HG03095 (cell line): ENCODE measurements at regions not wholly inside any gene's neighbourhood (a gene's known extent, or its start where the extent isn't known, plus 50 kb on each side); places are given as distances from the start of the nearest gene placed in this dataset.
"Not testable (repeated sequence)": the region's sequence is repeated elsewhere in the genome, so short reads cannot be mapped to it uniquely, and the experiment has no call there.

Experiments
- ATAC-seq: cut with Tn5 transposase; IDR thresholded peaks from one replicate; pipeline ENCODE4 v1.9.1; 2021; ENCODE audit warnings: moderate library complexity; ENCODE audit not compliant: unreplicated experiment

DNA sequence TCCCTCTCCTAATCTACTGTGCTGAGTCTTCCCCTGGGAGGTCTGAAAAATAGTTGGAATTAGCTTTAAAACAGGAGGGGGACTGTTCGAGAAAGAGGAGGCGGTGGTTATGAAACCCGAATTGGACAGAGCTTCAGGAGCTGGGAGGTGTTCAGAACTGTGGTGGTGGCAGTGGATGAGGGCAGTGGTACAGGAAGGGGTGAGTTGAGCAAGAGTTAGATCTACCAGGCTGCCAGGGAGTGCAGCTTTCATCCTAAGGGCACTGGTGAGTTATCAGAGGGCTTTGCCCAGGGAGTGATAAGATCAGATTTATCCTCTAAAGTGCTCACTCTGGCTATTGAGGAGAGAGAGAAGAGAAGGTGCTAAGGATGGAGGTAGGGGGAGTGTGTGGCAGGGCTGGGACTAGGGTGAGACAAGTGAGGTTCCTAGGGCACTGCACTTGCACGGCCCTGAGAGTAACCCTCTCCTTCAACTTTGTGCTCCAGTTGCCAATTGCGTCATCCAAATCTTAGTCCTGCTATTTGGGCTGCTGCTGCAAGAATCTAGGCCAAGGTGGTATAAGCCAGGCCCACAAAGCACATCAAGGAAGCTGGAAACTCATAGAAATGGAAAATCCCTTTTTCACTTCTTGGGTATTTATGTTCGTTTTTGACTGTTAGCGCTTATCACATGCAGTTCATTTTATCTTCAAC is 540.3 kb downstream of the XYLT1 start:
- ATAC-seq = no peak

DNA sequence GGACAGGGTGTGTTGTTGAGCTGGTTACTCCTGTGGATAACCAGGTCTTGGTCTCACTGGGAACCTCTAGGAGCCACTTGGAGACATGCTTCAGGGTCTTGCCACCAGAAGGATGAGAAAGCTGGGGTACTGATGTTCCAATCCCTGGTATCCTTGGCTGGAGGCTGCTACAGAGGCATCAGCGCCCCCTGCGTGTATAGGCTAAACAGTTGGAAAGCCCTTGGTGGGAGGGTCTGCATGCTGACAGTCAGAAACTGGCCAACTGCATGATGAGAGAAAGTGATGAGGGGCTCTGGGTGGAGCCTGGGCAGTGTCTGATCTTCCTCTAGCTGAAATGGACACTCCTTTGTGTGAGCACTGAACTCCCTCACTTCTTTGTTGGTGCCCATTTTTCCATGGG is 536.9 kb downstream of the XYLT1 start:
- no peak for ATAC-seq

DNA sequence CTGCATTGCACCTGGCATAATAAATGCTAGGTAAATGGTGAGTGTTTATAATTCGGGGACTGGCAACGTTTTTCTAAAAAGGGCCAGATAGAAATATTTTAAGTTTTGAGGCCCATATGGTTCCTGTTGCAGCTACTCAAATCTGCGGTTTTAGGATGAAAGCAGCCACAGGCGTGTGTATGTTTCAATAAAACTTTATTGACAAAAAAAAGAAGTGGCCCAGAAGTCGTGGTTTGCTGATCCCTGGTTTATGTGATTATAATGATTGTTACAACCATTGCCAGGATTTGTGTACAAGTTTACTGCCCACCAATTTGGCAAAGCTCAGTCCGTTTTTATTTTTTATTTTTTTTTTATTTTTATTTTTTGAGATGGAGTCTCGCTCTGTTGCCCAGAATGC is 536.1 kb downstream of the XYLT1 start:
- no peak for ATAC-seq

DNA sequence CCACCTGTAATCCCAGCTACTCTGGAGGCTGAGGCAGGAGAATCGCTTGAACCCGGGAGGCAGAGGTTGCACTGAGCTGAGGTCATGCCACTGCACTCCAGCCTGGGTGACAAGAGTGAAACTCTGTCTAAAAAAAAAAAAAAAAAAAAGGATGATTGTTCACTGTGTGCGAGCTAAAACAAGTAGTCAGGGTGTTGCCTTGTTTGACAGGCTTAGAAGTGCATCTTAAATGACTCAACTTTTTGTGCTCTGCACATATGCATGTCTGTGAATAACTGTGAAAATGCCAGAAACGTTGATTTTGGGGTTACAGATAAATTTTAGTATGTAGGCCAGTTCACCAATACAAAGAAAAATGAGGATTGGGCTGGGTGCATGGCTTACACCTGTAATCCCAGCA is 534.9 kb downstream of the XYLT1 start:
- ATAC-seq = not testable (repeated sequence)

DNA sequence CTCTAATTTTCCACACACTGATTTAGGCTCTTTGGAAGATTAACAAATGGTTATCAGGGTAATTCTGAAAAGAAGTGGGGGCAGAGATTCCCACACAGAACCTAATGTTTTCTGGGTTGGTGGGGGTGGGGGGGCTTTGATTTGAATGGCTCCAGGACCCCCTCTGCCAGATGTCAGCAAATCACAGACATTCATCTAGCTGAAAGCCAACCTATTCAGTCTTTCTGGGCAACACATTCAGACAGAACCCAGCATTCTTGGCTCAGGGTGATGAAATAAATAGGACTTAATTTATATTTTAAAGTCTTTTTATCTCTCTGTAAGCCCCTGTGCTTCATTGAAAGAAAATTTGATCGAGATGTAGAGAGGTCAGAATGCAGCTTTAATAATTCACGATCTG is 533.2 kb downstream of the XYLT1 start:
- no peak for ATAC-seq

DNA sequence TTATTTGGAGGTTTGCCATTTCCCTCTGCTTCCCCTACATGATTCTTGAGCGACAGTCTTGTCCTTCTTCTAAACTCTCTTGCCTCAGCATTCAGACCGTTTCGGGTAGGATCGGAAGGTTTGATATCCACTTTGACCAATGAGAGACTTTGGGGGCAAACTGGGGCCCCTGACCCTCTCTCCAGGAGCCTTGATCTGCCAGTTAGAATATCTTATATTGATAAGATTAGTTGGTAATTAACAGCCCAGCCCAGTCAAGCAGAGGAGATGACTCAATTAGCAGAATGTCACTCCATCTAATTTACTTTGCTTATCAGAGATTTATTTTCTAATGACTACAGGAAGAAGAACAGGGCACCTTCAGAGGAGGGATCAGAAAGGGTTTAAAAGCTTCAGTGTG is 532.8 kb downstream of the XYLT1 start:
- no peak for ATAC-seq

DNA sequence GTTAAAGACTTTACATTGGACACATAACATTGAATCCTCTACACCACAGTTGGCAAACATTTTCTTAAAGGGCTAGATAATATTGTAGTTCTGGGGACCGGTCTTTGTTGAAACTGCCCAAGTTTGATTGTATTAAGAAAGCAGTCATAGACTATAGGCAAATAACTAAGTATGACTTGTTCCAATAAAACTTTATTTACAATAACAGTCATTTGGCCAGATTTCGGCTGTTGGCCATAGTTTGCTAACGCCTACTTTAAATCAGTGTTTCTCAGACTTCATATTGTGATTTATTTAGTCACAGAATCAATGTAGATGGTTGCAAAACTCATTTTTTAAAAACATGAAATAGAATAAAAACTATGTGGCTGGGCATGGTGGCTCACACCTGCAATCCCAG is 531.8 kb downstream of the XYLT1 start:
- ATAC-seq = no peak

DNA sequence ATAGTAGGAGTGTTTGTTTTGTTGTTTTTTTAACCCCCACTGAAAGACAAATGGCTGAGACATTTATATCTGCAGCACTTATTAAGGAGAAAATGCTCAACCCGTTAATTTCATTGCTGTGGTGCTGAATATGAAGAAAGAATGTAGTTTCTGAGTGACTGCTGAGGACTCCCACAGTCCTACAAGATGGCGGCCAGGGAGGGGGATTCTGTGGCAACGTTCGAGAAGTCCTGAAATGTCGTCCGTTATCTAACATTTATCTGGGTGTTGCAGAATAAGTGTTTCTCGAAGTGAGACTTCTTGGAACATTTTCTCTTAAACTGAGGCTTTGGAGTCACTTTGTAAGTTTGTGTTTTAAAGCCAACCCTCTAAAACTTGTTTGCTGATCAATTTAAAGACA is 530.4 kb downstream of the XYLT1 start:
- no peak for ATAC-seq

DNA sequence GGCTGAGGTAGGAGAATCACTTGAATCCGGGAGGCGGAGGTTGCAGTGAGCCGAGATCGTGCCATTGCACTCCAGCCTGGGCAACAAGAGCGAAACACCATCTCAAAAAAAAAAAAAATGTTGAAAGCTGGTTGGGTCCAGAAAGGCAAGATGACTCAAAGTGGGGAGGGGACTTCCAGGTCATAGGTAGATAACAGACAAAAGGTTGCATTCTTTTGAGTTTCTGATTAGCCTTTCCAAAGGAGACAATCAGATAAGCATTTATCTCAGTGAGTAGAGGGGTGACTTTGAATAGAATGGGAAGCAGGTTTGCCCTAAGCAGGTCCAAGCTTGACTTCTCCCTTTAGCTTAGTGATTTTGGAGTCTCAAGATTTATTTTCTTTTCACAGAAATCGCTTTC is 527.9 kb downstream of the XYLT1 start:
- not testable (repeated sequence) for ATAC-seq

DNA sequence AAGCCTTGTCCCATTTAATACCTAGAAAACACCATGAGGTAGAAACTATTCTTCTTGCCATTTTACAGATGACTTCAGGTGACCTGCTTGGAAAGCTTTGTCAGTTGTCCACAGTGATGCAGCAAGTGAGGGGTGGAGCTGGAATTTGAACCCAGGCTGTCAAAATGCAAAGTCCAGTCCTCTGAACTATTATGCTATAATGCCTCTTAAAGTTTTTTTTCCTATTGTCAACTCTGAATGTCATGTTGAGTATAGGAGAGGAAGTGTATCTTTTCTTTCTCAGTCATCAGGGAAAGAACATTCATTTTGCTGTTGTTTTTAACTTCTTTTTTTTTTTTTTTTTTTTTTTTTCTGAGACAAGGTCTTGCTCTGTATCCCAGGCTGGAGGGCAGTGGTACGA is 525.6 kb downstream of the XYLT1 start:
- no peak for ATAC-seq

DNA sequence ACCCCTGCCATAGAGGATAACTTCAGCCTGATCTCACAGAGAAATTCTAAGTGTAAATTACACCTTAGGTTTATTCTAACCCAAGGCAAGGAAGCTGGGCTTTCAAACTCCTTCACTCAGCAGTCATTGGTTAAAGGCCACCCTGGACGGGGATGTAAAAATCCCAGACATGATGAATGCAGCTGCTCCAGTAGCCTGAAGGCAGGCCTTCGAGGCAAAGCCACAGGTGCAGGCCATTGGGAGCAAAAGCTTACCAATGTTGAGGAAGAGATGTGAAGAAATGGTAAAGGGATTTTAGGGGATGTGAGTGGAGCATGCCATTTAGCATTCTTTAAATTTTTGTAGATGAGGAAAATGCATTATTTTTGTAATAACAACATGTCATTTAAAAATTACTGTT is 514.4 kb downstream of the XYLT1 start:
- ATAC-seq = no peak

DNA sequence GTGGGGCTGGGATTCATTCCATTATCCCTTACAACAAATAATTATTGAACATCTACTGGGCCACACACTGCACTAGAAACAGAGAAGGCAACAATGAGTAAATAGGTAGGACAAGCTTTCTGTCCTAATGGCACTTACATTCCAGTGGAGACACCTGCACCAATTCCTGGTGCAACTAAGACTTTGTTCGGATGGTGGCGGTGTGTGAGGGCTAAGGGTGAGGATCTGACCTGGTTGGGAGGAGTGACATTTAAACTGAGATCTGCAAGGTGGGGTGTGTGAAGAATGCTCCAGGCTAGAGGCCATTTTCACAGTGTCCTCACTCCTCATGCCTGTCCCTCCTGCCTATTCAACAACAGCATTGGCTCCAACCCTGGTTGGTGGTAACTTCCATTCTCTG is 510.0 kb downstream of the XYLT1 start:
- ATAC-seq = no peak

DNA sequence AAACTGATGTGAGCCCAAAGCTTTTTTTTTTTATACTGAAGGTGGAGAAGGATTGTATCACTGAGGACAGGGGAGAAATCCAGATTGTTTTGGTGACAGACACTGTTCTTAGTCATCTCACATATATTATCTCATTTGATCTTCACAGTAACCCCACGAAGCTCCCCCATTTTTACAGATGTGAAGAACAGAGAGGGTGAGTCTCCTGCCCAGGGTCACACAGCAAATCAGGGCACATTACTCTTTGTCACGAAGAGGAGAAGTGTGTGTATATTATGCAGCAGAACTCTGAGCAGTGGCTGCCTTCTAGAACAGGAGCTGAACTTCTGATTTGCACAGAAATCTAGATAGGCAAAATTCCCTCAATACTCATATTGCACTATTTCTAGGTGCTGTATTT is 504.3 kb downstream of the XYLT1 start:
- no peak for ATAC-seq

DNA sequence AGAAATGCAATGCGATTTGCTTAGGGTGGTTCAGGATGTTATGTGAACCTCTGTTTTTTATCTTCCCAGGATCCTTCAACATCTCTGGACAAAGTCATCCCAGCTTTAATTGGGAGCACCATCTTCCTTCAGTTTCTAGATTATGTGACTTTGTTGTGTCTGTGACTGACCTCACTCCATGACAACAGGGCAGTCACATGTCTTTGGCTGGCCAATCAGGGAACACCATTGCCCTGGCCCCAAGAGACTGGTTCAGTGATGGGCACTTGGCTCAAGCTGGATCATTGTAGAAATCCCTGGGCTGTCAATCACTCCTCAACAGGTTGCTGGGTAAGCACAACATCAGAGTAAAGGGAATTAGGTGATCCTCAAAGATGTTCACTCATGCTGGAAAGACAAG is 499.7 kb downstream of the XYLT1 start:
- ATAC-seq = no peak

DNA sequence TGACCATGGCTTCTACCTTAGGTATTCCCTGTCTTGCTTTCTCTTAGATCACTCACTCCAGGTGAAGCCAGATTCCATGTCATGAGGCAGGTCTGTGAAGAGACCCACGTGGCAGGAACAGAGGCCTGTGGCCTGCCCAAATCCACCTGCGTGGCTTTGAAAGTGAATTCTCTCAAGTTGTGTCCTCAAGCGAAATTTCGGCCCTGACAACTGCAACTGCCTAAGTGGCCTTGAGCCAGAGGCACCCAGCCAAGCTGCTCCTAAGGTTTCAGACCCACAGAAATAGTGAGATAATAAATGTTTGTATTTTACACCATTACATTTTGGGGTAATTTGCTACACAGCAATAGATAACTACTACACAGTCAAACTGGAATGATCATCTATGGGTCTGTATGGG is 497.9 kb downstream of the XYLT1 start:
- no peak for ATAC-seq

DNA sequence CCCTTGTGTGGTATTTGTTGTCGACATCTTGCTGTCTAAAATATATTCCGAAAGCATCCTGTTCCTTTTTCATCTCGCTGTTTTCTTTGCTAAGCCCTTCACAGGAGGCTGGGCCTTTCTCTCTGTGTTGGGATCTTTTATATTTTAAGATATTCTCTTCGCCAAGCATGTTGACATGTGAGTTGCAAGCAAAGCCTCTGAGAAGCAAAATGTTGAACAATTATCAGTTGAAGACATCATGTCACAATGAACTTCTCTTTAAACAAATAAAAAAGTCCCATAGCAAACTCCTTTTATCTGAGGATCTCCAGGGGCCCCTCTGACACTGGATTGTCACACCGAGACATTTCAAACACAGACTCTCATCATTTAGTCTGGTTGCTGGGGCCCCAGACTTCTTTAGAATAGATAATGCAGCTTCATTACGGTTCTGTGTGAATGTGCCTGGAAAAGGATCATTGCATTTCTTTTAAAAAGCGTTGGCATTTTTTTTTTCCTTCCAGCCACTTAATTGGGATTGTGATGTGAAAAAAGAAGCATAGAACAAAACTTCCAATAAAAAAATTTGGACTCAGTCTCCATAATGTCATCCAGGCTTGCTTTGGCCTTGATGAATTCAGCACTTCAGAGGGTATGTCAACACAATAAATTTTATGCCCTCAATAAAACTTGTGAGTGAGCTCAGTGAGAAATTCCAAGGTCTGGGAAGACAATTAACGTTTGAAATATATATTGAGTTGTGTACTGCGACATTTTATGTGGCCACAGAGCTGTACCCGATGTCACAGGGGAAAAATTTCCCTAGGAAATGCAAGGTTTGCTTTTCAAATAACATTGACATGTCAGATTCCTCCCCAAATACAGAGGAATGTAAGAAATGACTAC is 496.8 kb downstream of the XYLT1 start:
- ATAC-seq = no peak

DNA sequence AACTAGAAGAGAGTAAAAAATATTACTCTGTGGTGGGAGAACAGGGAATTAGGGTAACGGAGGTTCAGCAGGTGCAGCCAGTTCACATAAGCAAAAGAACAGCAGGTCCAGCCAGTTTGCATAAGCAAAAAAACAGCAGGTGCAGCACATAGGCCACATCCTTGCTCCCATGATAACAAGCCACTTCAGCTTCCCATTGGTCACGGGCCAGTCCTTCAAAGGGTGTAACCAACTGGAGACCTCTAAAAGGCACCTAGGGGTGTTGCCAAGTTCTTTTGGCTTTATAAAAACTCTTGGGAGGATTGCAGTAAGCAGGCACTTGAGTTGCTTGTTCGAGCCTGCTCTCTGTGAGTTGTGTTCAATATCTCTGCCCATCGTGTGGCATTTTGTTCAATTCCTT is 488.1 kb downstream of the XYLT1 start:
- no peak for ATAC-seq

DNA sequence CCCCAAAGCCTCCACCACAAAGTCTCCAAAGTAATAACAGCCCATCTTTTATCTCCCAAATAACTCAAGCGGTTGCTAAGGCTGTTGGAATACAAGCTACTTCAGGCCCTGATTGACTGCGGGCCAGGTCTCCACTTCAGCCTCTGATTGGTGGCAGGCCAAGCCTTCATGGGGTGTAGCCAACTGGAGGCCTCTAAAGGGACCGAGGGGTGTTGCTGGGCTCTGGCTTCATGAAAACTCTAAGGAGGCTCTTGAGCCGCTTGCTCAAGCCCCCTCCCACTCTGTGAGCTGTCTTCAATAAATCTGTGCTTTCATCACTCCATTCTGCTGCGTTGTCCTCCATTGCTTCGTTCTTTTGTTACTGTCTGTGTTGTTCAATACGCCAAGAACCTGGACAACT is 487.2 kb downstream of the XYLT1 start:
- no peak for ATAC-seq

DNA sequence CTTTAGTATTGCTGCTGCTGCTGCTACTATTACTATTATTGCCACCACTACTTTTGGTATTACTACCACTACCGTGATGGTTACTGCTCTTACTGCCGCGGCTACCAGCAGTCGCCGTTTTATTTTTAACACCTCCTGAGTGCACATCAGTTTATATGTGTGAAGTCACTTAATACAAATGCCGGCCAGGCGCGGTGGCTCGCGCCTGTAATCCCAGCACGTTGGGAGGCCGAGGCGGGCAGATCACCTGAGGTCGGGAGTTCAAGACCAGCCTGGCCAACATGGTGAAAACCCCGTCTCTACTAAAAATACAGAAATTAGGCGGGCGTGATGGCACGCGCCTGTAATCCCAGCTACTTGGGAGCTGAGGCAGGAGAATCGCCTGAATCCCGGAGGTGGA is 486.7 kb downstream of the XYLT1 start:
- not testable (repeated sequence) for ATAC-seq

DNA sequence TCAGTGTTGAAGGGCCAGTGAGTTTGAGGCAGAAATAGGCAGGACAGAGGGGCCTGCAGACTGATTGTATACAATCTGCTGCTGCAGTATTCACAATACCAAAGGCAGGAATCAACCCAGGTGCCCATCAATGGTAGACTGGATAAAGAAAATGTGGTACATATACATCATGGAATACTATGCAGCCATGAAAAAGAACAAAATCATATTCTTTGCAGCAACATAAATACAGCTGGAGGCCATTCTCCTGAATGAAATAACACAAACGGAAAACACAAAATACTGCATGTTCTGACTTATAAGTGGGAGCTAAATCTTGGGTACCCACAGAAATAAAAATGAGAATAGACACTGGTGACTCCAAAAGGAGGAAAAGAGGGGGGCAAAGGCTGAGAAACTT is 485.1 kb downstream of the XYLT1 start:
- no peak for ATAC-seq

DNA sequence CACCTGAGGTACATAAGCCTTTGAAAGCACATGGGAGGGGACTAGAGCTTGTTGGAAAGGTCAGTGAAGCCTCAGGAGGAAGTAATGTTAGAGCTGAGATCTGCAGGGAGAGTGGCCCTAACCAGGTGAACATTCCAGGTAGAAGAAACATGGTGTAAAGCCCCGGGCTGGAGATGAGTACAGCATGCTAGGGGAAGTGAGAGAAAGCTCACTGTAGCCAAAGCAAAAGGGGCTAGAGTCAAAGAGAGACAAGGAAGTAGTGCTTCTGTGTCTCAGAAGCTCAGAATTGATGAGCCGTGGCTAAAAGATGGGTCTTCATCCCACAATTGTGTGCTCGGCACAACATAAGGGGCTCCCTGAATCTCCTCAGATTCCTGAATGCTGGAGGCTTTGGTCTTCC is 481.8 kb downstream of the XYLT1 start:
- ATAC-seq = no peak

DNA sequence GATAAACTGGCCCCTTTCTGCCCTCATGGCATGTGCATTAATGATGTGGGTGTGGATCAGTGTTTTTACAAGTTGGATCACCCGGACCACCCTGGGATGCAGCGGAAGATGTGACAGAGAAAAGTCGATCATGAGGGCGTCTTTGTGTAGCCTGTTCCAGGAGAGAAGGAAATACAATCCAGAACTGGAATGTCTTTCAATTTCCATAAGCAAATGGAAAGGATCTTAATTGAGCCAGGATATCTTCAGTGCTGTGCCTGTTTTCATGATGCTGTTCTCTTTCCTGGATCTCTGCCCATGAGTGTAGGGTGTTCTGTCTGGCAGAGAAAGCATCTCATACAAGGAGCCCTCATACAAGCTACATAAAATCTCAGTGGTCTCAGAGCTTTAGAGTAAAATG is 481.4 kb downstream of the XYLT1 start:
- ATAC-seq = no peak

DNA sequence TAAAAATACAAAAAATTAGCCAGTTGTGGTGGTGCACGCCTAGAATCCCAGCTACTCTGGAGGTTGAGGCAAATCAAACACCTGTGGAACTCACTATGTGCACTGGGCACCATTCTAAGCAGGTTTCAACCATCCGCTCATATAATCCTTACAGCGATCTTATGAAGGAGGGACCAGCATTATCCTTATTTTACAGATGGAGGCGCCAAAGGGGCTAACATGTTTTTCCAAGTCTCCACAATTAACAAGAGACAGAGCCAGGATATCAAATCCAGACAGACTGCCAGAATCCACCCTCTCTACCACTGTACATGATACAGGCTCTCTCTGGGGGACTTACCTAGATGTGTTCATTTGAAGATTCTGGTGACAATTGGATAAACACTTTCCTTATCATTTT is 479.0 kb downstream of the XYLT1 start:
- ATAC-seq = no peak
